Transverse colon (tissue), 4 donors: ENCODE measurements at regions not wholly inside any gene's neighbourhood (a gene's known extent, or its start where the extent isn't known, plus 50 kb on each side); places are given as distances from the start of the nearest gene placed in this dataset.
"Not testable (repeated sequence)": the region's sequence is repeated elsewhere in the genome, so short reads cannot be mapped to it uniquely, and the experiment has no call there.

Experiments used
- CTCF ChIP-seq, 5 experiments: fragments of 200-600 bp in 3 of 5; fragments of 450-650 bp in 2 of 5; sonication (generic) in 3 of 5; IDR thresholded peaks; 1 replicate in 2 of 5; 2 replicates in 3 of 5; pipeline ENCODE4 v1.5.1; 2016 to 2017; ENCODE audit warnings: antibody characterized with exemption in 5 of 5, inconsistent platforms in 3 of 5, mild to moderate bottlenecking in 2 of 5, moderate library complexity in 1 of 5
- EP300 ChIP-seq: sonication (generic); formaldehyde crosslinking; IDR thresholded peaks from one replicate; pipeline ENCODE4 v1.6.1; 2017; ENCODE audit warnings: antibody characterized with exemption, low read depth
- POLR2A ChIP-seq: fragments of 450-650 bp; IDR thresholded peaks from one replicate; pipeline ENCODE4 v1.6.1; 2016; ENCODE audit warnings: antibody characterized with exemption, mild to moderate bottlenecking, moderate library complexity
- POLR2AphosphoS5 ChIP-seq, 3 donors: sonication (generic); formaldehyde crosslinking; IDR thresholded peaks; one replicate each; pipeline ENCODE4 v1.6.1; 2016; ENCODE audit warnings: antibody characterized with exemption in 3 of 3

- TF ChIP-seq CTCF (IDR thresholded peaks at IDR 0.05); POLR2A; EP300; POLR2AphosphoS5 (IDR thresholded peaks at IDR 0.05): not testable (repeated sequence)
Observed at GRCh38 chr4:69411981-69412380, 83.7 kb downstream of the UGT2B4 start.
